Dedifferentiated amniotic fluid mesenchymal stem cell (primary cell): ENCODE measurements at regions not wholly inside any gene's neighbourhood (a gene's known extent, or its start where the extent isn't known, plus 50 kb on each side); places are given as distances from the start of the nearest gene placed in this dataset.
"Not testable (repeated sequence)": the region's sequence is repeated elsewhere in the genome, so short reads cannot be mapped to it uniquely, and the experiment has no call there.

Experiments
- DNase-seq: peaks from one replicate; pipeline ENCODE4 v3.0.0-alpha.2; 2016; ENCODE audit errors: extremely low spot score

DNA sequence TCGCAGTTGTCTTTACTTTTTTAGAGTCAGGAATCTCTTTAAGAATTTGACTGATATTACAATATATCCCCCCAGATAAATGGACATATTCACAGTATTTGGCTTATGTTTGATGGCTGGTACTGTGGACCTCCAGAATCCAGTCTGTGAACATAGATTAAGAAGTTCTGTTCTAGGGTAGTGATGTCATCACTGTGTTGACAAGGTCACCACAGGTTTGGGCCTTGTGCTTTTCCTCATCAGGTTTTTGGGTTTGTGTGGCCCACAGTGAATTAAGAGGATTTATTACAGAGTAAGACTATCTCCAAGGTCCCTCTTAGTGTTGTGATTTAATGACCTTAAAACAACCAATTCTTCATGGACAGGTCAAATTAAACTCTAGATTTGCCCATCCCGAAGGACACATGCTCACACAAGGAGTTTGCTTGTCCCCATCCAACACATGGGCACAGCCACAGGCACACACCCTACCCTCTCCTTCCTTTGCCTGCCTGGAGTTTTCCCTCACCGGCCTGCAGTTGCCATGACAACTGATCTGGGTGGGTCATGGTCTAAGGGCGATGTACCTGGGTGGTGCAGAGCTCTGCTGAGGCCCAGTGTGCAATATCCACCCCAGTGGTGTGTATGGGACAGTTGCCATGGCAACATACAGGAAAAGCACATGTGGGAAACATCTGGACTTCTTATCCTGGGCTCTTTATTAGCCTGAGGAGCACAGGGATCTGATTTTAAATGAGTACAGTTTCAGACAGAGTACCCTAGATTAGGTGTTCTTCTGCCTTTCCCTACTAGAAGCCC, 98.6 kb downstream of the NAV1 start:
- no peak for DNase-seq

DNA sequence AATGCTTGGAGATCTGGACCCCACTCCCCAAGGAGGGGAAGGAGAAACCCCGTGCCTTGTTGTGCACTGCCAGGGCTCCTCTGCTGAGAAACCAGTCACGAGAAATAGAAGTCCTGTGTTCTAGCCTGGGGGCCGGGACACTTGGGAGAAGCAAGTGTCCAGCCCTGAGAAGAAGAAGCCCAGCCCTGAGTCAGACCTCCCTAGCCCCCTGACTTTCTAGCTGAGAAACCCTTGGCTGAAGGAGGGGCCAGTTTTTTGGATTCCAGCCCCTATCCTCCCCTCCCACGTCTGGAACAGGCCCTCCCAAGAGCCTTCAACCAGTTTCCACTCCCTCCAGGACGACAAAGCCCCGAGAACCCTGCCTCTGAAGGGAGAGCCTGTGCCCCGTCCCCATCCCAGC, 100.5 kb downstream of the NAV1 start:
- DNase-seq, result no peak

DNA sequence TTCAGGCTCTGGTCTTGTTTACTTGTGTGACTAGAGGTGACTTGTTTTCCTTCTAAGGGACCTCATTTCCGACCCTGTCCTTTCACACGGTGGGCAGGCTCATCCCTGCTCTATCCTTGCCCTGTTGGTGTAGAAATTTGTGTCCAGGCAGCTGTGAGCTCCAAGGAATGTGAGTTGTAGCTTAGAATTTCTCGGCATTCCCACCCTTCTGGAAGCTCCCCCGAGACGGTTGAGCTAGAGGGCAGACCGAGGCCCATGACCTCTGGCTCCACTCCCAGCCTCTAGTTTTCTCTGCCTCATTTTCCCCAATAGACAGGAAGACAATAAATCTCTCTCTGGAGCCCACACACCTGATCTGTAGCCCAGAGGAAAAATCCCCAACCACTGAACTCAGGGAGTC, 100.9 kb downstream of the NAV1 start:
- DNase-seq, result no peak

DNA sequence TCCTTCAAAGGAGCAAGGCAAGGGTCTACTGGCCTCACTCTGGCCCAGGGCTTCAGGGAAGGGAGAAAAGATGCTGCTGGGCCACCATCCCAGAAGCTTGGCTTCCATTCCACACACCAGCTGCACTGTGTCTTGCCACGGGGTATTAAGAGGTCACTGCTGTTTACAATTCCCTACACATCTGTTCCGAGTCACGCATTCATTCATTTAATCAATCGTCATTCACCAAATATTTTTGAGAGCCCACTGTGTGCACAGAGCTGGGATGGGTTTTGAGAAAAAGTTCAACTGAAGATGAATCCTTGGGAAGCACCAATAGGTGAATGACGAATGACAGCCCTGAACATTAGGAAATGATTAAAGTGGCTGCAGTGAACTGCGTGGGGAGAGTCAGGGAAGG, 101.7 kb downstream of the NAV1 start:
- DNase-seq, result no peak

DNA sequence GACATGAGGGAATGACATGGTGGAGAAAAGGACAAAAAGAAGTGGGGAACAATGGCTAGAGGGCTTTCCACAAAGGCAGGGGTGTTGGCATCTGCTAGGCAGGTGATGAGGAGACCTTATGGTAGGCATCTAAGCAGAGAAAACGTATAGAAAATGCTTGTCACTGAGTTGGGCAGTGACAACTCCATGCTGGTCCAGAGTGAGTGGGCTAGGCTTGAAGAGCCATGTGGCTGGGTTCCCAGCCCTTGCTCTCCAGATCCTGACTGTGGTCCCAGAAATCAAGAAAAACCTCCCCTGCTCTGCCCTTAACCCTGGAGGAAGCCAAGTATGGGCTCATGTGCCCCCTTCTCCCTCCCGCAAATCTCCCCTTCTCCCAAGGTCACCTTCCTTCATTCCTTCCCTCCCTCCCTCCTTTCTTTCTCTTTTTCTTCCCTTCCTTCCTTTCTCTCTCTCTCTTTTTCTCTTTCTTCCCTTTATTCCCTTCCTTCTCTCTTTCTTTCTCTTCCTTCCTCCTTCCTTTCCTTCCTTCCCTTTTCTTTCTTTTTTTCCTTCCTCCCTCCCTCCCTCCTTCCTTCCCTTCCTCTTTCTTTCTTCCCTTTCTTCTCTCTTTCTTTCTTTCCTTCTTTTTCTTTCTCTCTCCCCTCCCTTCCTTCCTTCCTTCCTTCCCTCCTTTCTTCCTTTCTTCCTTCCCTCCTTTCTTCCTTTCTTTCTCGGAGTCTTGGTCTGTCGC, 102.8 kb downstream of the NAV1 start:
- DNase-seq, result no peak

DNA sequence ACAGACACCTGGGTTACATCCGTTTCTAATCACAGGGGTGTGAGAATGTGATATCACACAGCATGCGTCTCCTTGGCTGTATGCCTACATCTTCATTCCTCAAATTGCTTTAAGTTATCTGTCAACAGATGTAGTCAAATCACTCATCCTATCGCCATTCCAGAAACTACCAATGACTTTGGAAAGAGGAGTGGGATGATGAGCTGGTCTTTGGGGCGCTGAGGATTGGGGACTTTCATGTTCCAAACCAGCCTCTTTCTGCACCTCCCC, 104.8 kb downstream of the NAV1 start:
- no peak for DNase-seq

DNA sequence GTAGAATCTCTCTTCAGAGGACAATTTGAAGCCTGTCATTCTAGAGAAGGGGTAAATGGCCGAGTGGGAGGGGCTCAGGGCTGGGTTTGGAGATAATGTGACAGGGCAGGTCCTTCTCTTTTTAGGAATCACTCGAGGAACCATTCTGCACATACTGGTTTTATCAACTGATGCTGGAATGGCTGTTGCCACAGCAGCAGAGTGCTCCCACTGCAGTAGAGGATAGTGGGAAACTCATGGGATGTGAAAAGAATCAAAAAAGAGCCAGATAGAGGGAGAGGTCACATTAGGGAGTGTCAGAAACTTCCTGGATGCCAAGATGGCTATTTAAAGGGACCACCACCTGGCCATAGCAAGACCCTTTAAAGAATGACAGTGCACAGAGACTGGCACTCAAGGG, 105.3 kb downstream of the NAV1 start:
- DNase-seq, result no peak

DNA sequence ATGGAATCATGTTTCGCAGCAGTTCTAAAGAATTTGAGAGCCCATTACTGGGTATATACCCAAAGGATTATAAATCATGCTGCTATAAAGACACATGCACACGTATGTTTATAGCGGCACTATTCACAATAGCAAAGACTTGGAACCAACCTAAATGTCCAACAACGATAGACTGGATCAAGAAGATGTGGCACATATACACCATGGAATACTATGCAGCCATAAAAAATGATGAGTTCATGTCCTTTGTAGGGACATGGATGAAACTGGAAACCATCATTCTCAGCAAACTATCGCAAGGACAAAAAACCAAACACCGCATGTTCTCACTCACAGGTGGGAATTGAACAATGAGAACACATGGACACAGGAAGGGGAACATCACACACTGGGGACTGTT, 106.1 kb downstream of the NAV1 start:
- DNase-seq, result not testable (repeated sequence)

DNA sequence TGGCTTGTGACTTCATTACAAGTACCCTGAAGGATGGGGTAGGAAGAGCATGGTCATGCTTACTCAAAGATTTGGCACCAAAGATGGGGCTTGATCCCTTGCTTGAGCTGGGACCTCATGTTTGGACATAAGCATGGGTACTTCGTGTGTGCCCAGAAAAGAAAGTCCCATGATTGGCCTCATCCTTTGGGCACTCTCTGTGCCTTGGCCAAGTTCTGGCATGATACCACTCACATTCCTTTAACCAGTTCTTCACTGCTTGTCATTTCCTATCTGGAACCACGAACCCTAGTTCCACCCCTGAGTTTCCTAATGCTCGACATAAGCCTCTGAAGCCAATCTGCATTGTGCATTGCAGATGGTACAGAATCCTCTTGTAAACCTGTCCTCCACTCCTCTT, 107.0 kb downstream of the NAV1 start:
- no peak for DNase-seq

DNA sequence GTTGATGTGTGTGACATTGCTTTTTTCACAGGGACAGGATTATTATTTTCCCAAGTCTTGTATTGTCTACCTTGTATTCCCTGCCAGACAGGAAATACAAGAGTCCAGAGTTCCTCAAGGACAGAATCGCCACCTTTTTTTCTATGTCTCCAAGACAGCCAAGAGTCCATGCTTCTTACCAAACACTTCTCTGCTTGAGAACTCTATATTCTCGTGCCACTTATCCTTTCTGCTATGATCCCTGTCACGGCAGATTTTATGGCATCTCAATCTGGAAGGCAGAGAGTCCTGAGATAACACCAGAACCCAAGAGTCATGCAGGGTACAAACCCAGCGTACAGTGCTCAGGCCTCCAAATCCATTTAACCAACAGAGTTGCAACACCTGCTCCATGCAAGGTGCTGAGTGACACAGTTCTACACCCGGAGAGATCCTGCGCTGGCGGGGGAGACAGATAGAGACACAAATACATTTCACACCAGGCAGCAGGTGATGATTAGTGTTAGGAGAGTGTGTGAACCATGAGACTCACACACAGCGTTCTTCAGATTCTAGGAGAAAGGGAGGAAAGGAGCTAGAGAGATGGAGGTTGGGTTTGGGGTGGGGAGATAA, 107.6 kb downstream of the NAV1 start:
- no peak for DNase-seq

DNA sequence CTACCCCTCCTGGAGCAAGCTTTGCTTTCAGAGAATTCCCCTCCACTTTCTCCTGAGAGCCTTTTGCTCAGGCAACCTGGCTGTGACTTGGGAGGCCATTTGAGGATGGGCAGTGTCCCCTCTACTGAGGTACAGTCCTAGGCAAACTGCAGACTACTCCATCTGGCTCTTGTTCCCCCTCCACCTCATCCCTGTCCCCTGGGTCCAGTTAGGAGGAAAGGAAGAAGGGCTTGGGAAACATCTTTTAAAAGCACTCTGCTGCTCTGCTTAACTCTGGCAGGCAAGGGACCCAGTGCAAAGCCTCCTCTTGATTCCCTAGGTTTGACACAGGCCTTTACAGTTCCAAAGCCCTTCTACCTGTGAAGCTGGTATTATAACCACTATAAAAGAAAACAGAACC, 108.2 kb downstream of the NAV1 start:
- no peak for DNase-seq

DNA sequence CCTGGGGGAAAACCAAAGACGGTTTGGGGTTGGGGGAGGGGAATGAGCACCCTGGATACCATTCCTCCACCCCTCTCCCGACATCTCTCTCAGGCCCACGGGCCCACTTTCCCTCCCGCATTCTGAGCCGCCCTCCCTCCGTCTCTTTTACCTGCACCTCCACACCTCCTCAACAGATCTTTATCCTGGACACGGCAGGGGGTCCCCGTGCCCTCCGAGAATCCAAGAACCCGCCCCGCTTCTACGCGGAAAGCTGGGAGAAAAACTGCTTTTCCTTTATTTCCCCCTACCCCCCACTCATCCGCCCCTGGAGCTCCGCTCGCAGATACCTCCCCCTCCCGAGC, 108.8 kb downstream of the NAV1 start:
- no peak for DNase-seq

DNA sequence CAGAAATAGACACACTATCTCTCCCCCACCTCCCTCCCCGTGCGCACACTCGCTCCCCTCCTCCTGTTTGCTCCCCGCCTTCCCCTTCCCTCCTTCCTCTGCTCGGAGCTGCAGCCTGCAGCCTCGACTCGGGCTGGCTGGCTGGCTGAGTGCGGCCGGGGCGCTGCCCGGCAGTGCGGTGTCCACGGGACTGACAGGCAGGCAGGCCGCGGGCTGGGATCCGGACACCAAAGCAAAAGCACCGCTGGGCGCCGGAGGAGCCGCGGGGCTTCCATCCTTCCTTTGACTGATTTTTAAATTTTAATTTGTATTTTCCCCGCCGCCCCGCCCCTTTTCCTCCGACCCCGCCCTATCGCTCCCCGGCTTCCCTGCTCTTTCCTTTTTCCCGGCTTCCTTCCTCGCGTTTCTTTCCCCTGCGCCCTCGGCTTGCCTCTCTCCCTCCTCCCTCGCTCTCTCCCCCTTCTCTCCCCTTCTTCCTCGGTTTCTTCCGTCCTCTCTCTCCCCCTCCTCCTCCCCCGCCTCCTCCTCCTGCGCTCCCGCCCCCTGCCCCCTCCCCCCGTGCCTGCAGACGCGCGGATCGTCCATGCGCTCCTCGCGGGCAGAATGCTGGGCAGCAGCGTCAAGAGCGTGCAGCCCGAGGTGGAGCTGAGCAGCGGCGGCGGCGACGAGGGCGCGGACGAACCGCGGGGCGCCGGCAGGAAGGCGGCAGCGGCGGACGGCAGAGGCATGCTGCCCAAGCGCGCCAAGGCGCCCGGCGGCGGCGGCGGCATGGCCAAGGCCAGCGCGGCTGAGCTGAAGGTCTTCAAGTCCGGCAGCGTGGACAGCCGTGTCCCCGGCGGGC, 109.4 kb downstream of the NAV1 start:
- DNase-seq, result peak; percentile 46

DNA sequence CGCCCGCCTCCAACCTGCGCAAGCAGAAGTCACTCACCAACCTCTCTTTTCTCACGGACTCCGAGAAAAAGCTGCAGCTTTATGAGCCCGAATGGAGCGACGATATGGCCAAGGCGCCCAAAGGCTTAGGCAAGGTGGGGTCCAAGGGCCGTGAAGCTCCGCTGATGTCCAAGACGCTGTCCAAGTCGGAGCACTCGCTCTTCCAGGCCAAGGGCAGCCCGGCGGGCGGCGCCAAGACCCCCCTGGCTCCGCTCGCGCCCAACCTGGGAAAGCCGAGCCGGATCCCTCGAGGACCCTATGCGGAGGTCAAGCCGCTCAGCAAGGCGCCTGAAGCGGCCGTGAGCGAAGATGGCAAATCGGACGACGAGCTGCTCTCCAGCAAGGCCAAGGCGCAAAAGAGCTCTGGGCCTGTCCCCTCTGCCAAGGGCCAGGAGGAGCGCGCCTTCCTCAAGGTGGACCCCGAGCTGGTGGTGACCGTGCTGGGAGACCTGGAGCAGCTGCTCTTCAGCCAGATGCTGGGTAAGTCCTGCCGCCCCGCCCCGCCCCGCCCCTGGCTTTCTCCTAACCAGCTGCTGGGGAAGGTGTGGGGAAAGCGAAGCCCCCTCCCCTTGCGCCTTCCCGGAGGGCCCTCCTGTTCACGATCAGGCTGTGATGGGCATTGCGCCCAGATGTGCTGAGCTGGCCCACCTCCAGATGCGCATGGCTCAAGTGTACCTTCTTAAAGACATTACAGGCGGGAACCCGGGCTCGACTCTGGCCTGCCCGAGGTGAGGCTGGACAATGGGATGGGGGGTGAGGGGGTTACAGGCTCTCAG, 110.2 kb downstream of the NAV1 start:
- DNase-seq, result no peak

DNA sequence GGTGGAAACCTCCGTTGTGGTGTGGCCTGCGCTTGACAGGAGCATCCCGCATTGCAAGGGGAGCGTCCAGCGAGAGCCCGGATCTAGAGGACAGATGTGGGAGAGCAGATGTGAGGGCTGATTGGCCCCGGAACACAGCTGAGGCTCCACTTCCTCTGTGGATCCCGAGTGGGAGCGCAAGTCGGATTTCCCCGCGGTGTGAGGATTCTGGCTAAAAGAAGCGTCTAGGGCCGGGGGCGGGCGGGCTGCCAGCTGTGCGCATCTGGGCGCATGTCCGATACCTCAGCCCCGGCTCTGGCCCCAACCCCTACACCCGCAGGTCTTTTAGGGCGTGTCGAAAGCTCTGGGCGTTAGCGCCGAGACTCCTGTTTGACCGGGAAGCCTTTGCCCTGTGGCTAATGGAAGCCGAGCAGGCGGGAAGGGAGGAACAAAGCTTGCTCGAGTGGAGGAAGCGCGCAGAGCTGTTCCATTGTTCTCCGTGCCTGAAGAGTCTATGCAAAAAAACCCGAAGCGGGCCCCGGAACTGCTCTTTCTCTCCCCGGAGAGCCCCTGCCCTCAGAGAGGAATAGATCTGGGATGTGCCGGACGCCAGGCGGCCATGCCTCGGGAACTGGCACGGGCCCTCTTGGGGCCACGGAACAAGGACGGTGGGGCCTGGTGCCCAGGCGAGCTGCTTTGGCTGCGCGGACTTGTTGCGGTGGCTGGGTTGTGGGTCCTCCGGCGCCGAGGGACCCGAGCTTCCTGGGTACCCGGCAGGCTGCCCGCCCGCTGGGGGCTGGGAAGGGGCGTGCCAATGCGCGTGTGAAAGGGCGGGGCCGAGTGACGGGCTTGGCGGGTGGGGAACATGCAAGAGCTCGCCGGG, 111.1 kb downstream of the NAV1 start:
- DNase-seq, result peak; percentile 68

DNA sequence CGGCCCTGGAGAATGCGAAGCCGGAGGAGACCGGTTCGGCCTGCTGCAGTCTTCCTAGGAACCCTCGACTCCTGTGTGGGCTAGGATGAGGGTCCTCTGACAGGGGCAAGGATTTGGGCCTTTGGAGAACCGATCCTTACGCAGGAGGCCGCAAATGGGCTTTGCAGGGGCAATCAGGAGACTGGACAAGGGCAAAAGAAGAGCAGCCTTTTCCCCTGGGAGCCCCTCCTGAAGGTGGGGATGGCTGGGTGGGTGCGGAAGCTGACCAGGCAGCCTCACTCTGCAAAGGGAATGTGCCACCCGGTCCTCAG, 111.7 kb downstream of the NAV1 start:
- DNase-seq, result no peak

DNA sequence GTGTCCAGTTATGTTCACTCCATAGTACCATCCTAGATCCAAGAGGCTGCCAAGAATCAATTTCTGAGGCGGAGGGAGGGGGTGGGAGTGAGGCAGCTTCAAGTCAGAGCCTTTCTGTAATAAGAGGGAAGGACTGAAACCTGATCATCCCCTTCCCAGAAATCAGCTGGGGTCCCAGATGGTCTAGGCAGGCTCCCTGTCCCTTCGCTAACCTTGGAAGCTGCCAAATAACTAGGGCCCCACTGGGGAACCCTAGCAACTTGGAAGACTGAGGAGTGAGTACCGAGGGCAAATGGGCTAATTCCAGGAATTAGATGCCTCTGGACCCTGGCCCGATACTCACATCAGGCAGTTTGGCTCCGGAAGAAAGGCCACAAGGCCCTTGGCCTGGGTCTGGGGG, 113.3 kb downstream of the NAV1 start:
- no peak for DNase-seq

DNA sequence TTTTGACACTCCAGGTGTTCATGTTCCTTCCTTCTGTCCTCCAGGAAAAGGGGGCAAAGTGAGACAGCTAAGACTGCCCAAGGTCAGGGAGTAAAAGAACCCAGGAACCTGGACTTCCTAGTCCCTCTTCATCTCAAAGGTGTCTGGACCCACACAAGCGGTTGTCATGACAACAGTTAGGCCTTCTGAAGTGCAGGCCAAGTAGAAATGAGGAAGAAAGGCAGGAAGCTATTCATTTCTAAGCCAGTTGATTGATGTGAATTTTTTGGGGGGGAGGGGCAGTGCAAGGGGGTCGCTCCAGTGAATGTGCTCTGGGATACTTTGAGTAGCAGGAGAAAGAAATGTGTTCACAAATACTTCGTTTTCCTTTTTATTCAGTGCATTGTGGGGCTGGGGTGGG, 114.3 kb downstream of the NAV1 start:
- DNase-seq, result no peak

DNA sequence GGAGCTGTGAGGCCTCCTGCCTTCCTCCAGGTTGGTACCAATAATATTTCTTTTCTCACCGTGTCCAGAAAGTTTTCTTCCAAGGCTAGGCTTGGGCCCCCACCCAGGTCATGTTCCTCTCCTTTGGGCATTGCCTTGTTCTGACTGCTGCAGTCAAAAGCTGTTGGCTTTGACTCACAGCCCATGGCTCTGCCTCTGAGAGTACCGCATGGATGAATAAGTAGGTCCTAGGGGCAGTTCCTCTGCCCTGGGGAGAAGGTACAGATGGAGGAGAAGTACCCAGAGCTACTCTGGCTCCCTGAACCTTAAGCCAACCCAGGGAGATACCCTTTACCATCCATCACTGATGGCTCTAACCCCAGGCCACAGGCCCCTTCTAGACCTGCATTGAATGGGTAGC, 115.0 kb downstream of the NAV1 start:
- DNase-seq, result no peak

DNA sequence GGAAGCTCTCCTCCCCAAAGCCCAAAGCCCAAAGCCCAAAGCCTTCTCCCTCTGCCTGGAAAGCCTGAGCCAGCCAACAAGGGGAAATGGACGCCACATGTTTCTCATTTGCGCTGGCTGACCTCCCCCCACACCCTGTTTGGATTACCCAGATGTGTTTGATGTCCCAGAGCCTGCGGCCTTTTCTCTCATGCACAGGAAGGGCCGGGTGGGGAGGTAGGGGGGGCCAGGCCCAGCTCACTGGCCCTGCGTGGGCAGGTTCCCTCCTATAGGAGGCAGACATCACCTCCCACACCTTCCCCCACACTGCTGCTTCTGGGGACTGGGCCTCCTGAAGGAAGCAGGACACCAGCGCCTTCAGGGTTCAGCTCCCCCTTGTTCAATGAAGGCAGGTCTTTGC, 116.3 kb downstream of the NAV1 start:
- DNase-seq, result peak; percentile 87

DNA sequence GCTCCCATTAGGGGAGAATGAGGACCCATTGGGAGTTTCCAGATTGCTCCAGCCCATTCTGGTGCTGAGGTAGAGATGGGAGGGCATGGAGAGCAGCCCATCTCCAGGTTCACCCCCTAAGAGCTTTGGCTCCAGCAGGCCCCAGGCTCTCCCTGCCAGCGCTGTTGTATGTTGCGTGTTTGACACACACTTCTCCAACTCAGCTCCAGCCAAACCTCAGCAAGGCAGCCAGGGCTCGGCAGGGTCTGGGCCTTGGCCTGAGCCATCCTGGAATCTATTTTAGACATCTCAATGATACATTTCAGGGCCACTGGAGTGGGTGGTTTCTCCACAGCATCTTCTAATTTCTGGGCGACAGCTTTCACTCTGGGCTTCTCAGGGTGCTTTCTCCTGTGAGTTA, 117.0 kb downstream of the NAV1 start:
- DNase-seq, result no peak
